Muscle layer of colon (tissue), 2 donors: ENCODE measurements at regions not wholly inside any gene's neighbourhood (a gene's known extent, or its start where the extent isn't known, plus 50 kb on each side); places are given as distances from the start of the nearest gene placed in this dataset.
"Not testable (repeated sequence)": the region's sequence is repeated elsewhere in the genome, so short reads cannot be mapped to it uniquely, and the experiment has no call there.

ENCODE experiments used
- H3K27ac ChIP-seq: one replicate; pipeline ENCODE4 v1.7.0; 2013; ENCODE audit warnings: low read depth, mild to moderate bottlenecking, low read length, moderate library complexity
- H3K27me3 ChIP-seq, 2 donors: one replicate each; pipeline ENCODE4 v1.7.0; 2013; ENCODE audit warnings: low read length in 2 of 2, mild to moderate bottlenecking in 2 of 2; ENCODE audit not compliant: insufficient read depth in 2 of 2, control insufficient read depth in 1 of 2
- H3K36me3 ChIP-seq: one replicate; pipeline ENCODE4 v1.7.0; 2013; ENCODE audit warnings: mild to moderate bottlenecking, low read length; ENCODE audit not compliant: insufficient read depth
- H3K4me1 ChIP-seq: one replicate; pipeline ENCODE4 v1.7.0; 2013; ENCODE audit warnings: mild to moderate bottlenecking, low read length; ENCODE audit not compliant: insufficient read depth
- H3K4me3 ChIP-seq, 2 donors: one replicate each; pipeline ENCODE4 v1.7.0; 2013; ENCODE audit warnings: low read length in 2 of 2, low read depth in 1 of 2, mild to moderate bottlenecking in 1 of 2, moderate library complexity in 1 of 2
- H3K9ac ChIP-seq: one replicate; pipeline ENCODE4 v1.7.0; 2013; ENCODE audit warnings: low read length
- H3K9me3 ChIP-seq: one replicate; pipeline ENCODE4 v1.7.0; 2013; ENCODE audit warnings: mild to moderate bottlenecking, low read length
- donor health status: abdominal sarcoma.
- donor health status: Adenocarcinoma of cecum.

DNA sequence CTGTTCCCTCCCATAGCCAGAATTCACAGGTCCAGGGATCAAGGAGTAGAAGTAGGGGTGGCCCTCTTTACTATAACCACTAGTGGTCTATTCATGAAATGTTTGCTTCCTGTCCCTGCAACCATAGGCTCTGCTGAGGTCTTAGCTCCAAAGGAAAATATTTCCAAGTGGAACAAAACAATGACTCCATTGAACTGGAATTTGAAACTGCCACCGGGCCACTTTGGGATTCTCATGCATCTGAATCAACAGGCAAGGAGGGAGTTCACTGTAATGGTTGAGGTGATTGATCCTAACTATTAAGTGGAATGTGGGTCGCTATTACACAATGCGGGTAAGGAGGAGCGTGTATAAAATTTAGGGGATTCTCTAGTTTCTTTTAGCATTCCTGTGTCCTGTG is 197.0 kb downstream of the ETNK1 start:
- Histone ChIP-seq H3K4me1 (no peaks in the 10 kb centered on the region), H3K9ac (no peak overlapping the region), H3K9me3 (no peaks in the 10 kb centered on the region), H3K27ac (no peak overlapping the region), H3K4me3 (no peak overlapping the region), H3K36me3 (no peaks in the 10 kb centered on the region), H3K27me3 (no peaks in the 10 kb centered on the region)

DNA sequence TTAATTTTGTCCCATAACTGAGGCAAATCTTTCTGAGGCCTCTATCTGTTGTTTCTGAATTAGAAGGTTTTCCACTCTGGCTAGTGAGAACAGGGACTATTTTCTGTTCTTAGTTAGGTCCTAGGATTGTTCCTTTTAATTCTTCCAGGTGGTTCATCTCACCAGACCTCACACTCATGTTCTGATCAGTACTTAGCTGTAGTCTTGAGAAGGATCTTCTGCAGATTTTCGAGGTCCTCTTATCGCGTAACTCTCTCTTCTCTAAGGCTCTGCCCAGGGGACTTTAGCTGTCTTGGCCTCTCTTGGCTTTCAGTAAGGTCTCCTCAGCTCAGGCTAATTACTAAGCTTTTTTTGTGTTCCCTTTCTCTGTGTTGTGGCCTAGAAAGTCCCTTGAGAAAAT is 201.1 kb downstream of the ETNK1 start:
- no peak overlapping the region for H3K4me3 ChIP-seq
- no peak overlapping the region for H3K27ac ChIP-seq
- H3K4me1 ChIP-seq, result no peaks in the 10 kb centered on the region
- no peaks in the 10 kb centered on the region for H3K9me3 ChIP-seq
- H3K36me3 ChIP-seq, result no peaks in the 10 kb centered on the region
- H3K9ac ChIP-seq, result no peak overlapping the region
- H3K27me3 ChIP-seq, result no peaks in the 10 kb centered on the region

GRCh38 chr12:22826446-22826981 is 201.5 kb downstream of the ETNK1 start:
- H3K27ac ChIP-seq, H3K9ac ChIP-seq, H3K4me3 ChIP-seq, H3K36me3 ChIP-seq, H3K27me3 ChIP-seq, H3K4me1 ChIP-seq, H3K9me3 ChIP-seq: not testable (repeated sequence)

DNA sequence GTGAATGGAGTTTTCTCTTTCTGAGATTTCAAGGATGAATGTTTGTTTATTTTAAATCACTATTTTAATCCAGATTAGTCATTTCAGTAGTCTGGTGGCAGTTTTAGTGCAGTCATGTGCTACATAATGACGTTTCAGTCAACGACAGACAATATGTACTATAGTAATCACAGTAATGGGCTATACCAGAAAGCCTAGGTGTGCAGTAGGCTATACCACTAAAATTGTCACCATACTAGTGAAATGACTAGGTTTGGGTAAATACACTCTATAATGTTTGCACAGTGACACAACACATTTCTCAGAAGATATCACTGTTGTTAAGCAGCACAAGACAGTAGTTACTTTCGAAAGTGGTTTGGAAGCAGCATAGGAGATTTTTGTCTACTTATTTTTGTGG is 203.1 kb downstream of the ETNK1 start:
- Histone ChIP-seq H3K27me3 (no peaks in the 10 kb centered on the region), H3K9ac (no peak overlapping the region)

DNA sequence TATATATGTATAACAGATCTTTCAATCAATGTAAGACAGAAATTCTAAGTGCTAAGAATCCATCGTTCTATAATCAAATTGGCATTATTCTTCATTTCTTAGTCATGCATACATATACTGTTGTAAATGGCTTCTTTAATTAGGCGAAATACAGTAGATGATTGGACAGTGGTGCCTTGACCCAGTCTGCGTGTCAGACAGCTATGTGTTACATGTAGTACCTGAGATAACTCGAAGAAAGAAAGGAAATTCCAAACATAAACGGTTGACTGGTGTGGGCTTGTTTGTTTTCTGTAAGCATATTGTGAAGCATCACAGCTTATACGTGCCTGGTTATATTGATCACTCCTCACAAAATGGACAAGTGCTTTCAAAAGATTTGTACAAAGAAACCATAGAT is 210.5 kb downstream of the ETNK1 start:
- no peak overlapping the region for H3K27ac ChIP-seq
- no peaks in the 10 kb centered on the region for H3K4me1 ChIP-seq
- no peaks in the 10 kb centered on the region for H3K9me3 ChIP-seq
- H3K27me3 ChIP-seq, result no peaks in the 10 kb centered on the region
- H3K36me3 ChIP-seq, result no peaks in the 10 kb centered on the region
- no peak overlapping the region for H3K9ac ChIP-seq
- H3K4me3 ChIP-seq, result no peak overlapping the region

More for the DNA sequence above, 203.1 kb downstream of the ETNK1 start:
- Histone ChIP-seq H3K36me3 (no peaks in the 10 kb centered on the region), H3K4me1 (no peaks in the 10 kb centered on the region), H3K9me3 (no peaks in the 10 kb centered on the region), H3K27ac (no peak overlapping the region), H3K4me3 (no peak overlapping the region)

- no peaks in the 10 kb centered on the region for H3K9me3 ChIP-seq
- H3K27ac ChIP-seq, result no peak overlapping the region
- H3K9ac ChIP-seq, result no peak overlapping the region
- no peaks in the 10 kb centered on the region for H3K27me3 ChIP-seq
- no peak overlapping the region for H3K4me3 ChIP-seq
- H3K36me3 ChIP-seq, result no peaks in the 10 kb centered on the region
- no peaks in the 10 kb centered on the region for H3K4me1 ChIP-seq
Observed at GRCh38 chr12:22850185-22850584, 225.2 kb downstream of the ETNK1 start.

DNA sequence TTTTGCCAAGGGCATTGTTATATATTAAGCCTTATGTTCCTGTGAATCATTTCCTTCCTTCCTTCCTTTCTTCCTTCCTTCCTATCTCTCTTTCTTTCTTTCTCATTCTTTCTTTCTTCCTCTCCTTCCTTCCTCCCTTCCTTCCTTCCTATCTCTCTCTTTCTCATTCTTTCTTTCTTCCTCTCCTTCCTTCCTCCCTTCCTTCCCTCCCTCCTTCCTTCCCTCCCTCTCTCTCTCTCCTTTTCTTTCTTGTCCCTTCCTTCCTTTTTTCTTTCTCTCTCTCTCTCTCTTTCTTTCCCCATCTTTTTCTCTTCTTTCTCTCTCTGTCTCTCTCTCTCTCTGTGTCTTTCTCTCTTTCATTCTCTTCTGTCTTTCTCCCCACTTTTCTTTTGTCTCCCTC is 226.6 kb downstream of the ETNK1 start:
- H3K4me3 ChIP-seq, result no peak overlapping the region
- H3K27me3 ChIP-seq, result no peaks in the 10 kb centered on the region
- H3K36me3 ChIP-seq, result no peaks in the 10 kb centered on the region
- no peaks in the 10 kb centered on the region for H3K9me3 ChIP-seq
- H3K27ac ChIP-seq, result no peak overlapping the region
- H3K9ac ChIP-seq, result no peak overlapping the region
- H3K4me1 ChIP-seq, result no peaks in the 10 kb centered on the region

GRCh38 chr12:22855456-22855855 is 230.5 kb downstream of the ETNK1 start:
- Histone ChIP-seq H3K27ac (no peak overlapping the region), H3K36me3 (no peaks in the 10 kb centered on the region), H3K9me3 (no peaks in the 10 kb centered on the region), H3K4me1 (no peaks in the 10 kb centered on the region), H3K9ac (no peak overlapping the region), H3K27me3 (peaks cover 0 to 4% of the 10 kb centered on the region in 2 donors), H3K4me3 (no peak overlapping the region)

DNA sequence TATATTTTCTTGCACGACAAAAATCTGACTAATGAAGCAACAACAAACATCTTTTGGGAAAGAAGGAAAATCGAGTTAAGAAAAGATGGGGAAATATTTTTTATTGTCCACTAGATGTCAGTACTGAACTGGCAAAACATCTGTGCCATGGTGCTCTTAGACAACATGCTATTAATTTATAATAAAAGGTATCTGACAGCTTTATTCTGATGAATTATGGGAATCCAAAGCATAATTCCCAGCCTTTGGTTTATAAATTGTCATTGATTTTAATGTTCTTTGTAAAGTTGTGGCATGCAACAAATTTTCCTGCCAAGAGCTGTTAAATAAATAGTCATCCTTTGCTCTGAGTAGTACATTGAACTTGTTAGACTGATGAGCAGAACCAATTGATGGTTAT is 231.2 kb downstream of the ETNK1 start:
- H3K9ac ChIP-seq, result no peak overlapping the region

GRCh38 chr12:22858849-22859570 is 234.0 kb downstream of the ETNK1 start:
- H3K27me3 ChIP-seq, result peaks cover 0 to 4% of the 10 kb centered on the region in 2 donors
- no peak overlapping the region for H3K27ac ChIP-seq
- H3K9me3 ChIP-seq, result no peaks in the 10 kb centered on the region
- no peaks in the 10 kb centered on the region for H3K36me3 ChIP-seq
- no peak overlapping the region for H3K9ac ChIP-seq
- H3K4me3 ChIP-seq, result no peak overlapping the region
- H3K4me1 ChIP-seq, result no peaks in the 10 kb centered on the region

More for the DNA sequence above, 231.2 kb downstream of the ETNK1 start:
- Histone ChIP-seq H3K27ac (no peak overlapping the region), H3K4me3 (no peak overlapping the region), H3K4me1 (no peaks in the 10 kb centered on the region), H3K27me3 (peaks cover 0 to 4% of the 10 kb centered on the region in 2 donors), H3K9me3 (no peaks in the 10 kb centered on the region), H3K36me3 (no peaks in the 10 kb centered on the region)

DNA sequence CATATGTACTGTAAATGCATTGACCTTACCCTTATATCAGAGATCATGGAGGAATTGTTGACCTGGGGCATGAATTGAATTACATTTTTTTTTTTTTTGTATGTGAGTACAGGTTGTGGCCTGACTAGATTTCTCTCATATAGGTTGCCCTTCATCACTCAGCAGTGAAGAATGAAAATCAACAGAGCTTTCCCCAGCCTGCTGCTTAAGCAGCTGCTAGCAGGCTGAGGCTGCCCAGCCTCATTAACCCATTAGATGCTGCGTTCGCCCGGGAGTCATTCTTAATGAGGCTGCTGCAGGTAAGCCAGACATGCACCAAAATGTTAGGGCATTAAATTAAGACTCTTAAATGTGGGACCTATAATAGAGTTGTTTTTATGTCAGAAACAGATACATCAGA is 236.0 kb downstream of the ETNK1 start:
- H3K27me3 ChIP-seq, result peaks cover 0 to 4% of the 10 kb centered on the region in 2 donors
- no peaks in the 10 kb centered on the region for H3K9me3 ChIP-seq
- no peaks in the 10 kb centered on the region for H3K36me3 ChIP-seq
- H3K27ac ChIP-seq, result no peak overlapping the region
- H3K4me1 ChIP-seq, result no peaks in the 10 kb centered on the region
- no peak overlapping the region for H3K4me3 ChIP-seq
- H3K9ac ChIP-seq, result no peak overlapping the region

DNA sequence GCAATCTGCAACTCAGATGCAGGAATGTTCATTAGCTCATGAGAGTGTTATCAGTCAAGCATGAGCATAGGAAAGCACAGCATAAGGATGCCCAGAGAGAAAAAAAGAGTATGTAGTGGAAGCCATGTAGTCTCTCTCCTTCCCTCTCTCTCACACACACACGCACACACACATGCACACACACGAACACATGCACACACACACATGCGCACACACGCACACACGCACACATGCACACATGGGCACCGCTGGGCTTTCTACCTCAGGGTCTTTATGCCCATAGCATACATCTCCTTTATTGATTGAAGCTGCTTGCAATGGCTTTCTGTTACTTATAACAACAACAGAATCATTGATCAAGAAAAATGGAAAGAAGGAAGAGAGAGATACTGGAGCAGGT is 240.9 kb downstream of the ETNK1 start:
- Histone ChIP-seq H3K27me3 (no peaks in the 10 kb centered on the region), H3K9ac (no peak overlapping the region), H3K36me3 (no peaks in the 10 kb centered on the region), H3K9me3 (no peaks in the 10 kb centered on the region), H3K4me3 (no peak overlapping the region), H3K27ac (no peak overlapping the region), H3K4me1 (no peaks in the 10 kb centered on the region)
